ENCODE measurements at regions not wholly inside any gene's neighbourhood (a gene's known extent, or its start where the extent isn't known, plus 50 kb on each side); places are given as distances from the start of the nearest gene placed in this dataset.

GRCh38 chr5:107289030-107289714, 381.6 kb downstream of the EFNA5 start:
- TF ChIP-seq EP300 (IDR thresholded peaks at IDR 0.05; ENCODE audit: borderline replicate concordance) (no peak), ZBTB7A (IDR thresholded peaks at IDR 0.05; ENCODE audit: low read depth) (no peak), CEBPB (IDR thresholded peaks at IDR 0.05) (no peak)

GRCh38 chr5:107286447-107287098, 384.2 kb downstream of the EFNA5 start:
- no peak for TF ChIP-seq MAX (IDR thresholded peaks at IDR 0.05)
- no peak for TF ChIP-seq YY1 (IDR thresholded peaks at IDR 0.05; ENCODE audit: low read depth)
- no peak for TF ChIP-seq REST (IDR thresholded peaks at IDR 0.05; ENCODE audit: low read depth)
- no peak for TF ChIP-seq TAF1 (IDR thresholded peaks at IDR 0.05; ENCODE audit: low read depth)

GRCh38 chr5:107285772-107286171, 385.0 kb downstream of the EFNA5 start:
- TF ChIP-seq USF1 (IDR thresholded peaks at IDR 0.05) (no peak), MAX (IDR thresholded peaks at IDR 0.05) (no peak), EP300 (IDR thresholded peaks at IDR 0.05; ENCODE audit: borderline replicate concordance) (no peak), CEBPB (IDR thresholded peaks at IDR 0.05) (no peak), FOXM1 (IDR thresholded peaks at IDR 0.05; ENCODE audit: borderline replicate concordance, low read depth) (no peak), RAD21 (IDR thresholded peaks at IDR 0.05; ENCODE audit: low read depth) (no peak)

- no peak for TF ChIP-seq ZBTB7A (IDR thresholded peaks at IDR 0.05; ENCODE audit: low read depth)
- TF ChIP-seq MAX (IDR thresholded peaks at IDR 0.05): no peak
- TF ChIP-seq USF1 (IDR thresholded peaks at IDR 0.05): no peak
- TF ChIP-seq CREB1 (IDR thresholded peaks at IDR 0.05; ENCODE audit: low read depth): no peak
- TF ChIP-seq EP300 (IDR thresholded peaks at IDR 0.05; ENCODE audit: borderline replicate concordance): no peak
Observed at GRCh38 chr5:107284822-107285525, 385.8 kb downstream of the EFNA5 start.

- TF ChIP-seq MAX (IDR thresholded peaks at IDR 0.05): no peak
- TF ChIP-seq TCF12 (IDR thresholded peaks at IDR 0.05; ENCODE audit: low read depth): no peak
- no peak for TF ChIP-seq YY1 (IDR thresholded peaks at IDR 0.05; ENCODE audit: low read depth)
- no peak for TF ChIP-seq TEAD4 (IDR thresholded peaks at IDR 0.05)
- no peak for TF ChIP-seq EP300 (IDR thresholded peaks at IDR 0.05; ENCODE audit: borderline replicate concordance)
- no peak for TF ChIP-seq RAD21 (IDR thresholded peaks at IDR 0.05; ENCODE audit: low read depth)
- TF ChIP-seq CREB1 (IDR thresholded peaks at IDR 0.05; ENCODE audit: low read depth): no peak
- TF ChIP-seq NFIC (IDR thresholded peaks at IDR 0.05): no peak
- TF ChIP-seq USF1 (IDR thresholded peaks at IDR 0.05): no peak
Observed at GRCh38 chr5:107282061-107282460, 388.7 kb downstream of the EFNA5 start.

GRCh38 chr5:107278774-107279173, 392.0 kb downstream of the EFNA5 start:
- no peak for TF ChIP-seq CREB1 (IDR thresholded peaks at IDR 0.05; ENCODE audit: low read depth)
- TF ChIP-seq TEAD4 (IDR thresholded peaks at IDR 0.05): no peak
- no peak for TF ChIP-seq YY1 (IDR thresholded peaks at IDR 0.05; ENCODE audit: low read depth)
- no peak for TF ChIP-seq TAF1 (IDR thresholded peaks at IDR 0.05; ENCODE audit: low read depth)
- TF ChIP-seq USF1 (IDR thresholded peaks at IDR 0.05): no peak
- TF ChIP-seq TCF12 (IDR thresholded peaks at IDR 0.05; ENCODE audit: low read depth): no peak
- no peak for TF ChIP-seq MAX (IDR thresholded peaks at IDR 0.05)
- TF ChIP-seq ZBTB7A (IDR thresholded peaks at IDR 0.05; ENCODE audit: low read depth): no peak
- no peak for TF ChIP-seq NFIC (IDR thresholded peaks at IDR 0.05)
- TF ChIP-seq EP300 (IDR thresholded peaks at IDR 0.05; ENCODE audit: borderline replicate concordance): no peak
- TF ChIP-seq RAD21 (IDR thresholded peaks at IDR 0.05; ENCODE audit: low read depth): no peak
- no peak for TF ChIP-seq REST (IDR thresholded peaks at IDR 0.05; ENCODE audit: low read depth)
- TF ChIP-seq FOXM1 (IDR thresholded peaks at IDR 0.05; ENCODE audit: borderline replicate concordance, low read depth): no peak
- TF ChIP-seq EGR1 (IDR thresholded peaks at IDR 0.05): no peak
